GM10266 (cell line): ENCODE measurements at regions not wholly inside any gene's neighbourhood (a gene's known extent, or its start where the extent isn't known, plus 50 kb on each side); places are given as distances from the start of the nearest gene placed in this dataset.

ENCODE experiments used
- DNase-seq: peaks from one replicate; pipeline ENCODE4 v3.0.0; 2012; ENCODE audit errors: extremely low spot score
- CTCF ChIP-seq: IDR thresholded peaks from 2 replicates; pipeline ENCODE4 v1.5.1; 2012; ENCODE audit warnings: mild to moderate bottlenecking, low read depth; ENCODE audit not compliant: control insufficient read depth, insufficient read depth; ENCODE audit errors: missing control alignments

- TF ChIP-seq CTCF: no peak
- DNase-seq: no peak
Measured at GRCh38 chr14:101383737-101384338, 177.5 kb upstream of the DIO3 start.

- no peak for DNase-seq
Measured at GRCh38 chr14:101394374-101394773, 166.9 kb upstream of the DIO3 start.

GRCh38 chr14:101395779-101396178, 165.5 kb upstream of the DIO3 start:
- no peak for DNase-seq
- no peak for TF ChIP-seq CTCF

More at GRCh38 chr14:101394374-101394773, 166.9 kb upstream of the DIO3 start:
- no peak for TF ChIP-seq CTCF

GRCh38 chr14:101397206-101397605, 164.1 kb upstream of the DIO3 start:
- no peak for TF ChIP-seq CTCF
- no peak for DNase-seq

GRCh38 chr14:101398011-101398410, 163.3 kb upstream of the DIO3 start:
- no peak for TF ChIP-seq CTCF
- DNase-seq: no peak

GRCh38 chr14:101399737-101400517, 161.4 kb upstream of the DIO3 start:
- TF ChIP-seq CTCF: no peak
- DNase-seq: no peak

- DNase-seq: no peak
- TF ChIP-seq CTCF: no peak
Measured at GRCh38 chr14:101400830-101401229, 160.5 kb upstream of the DIO3 start.
